CD4-positive, alpha-beta T cell treated with Interleukin-15 for 4 hours (primary cell): ENCODE measurements at regions not wholly inside any gene's neighbourhood (a gene's known extent, or its start where the extent isn't known, plus 50 kb on each side); places are given as distances from the start of the nearest gene placed in this dataset.

Experiments
- DNase-seq: peaks from one replicate; pipeline ENCODE4 v3.0.0-alpha.2; 2020; ENCODE audit warnings: low spot score

- DNase-seq, result no peak
Observed at GRCh38 chr1:221810406-221810805, 68.5 kb upstream of the DUSP10 start.

GRCh38 chr1:221809091-221810029, 67.5 kb upstream of the DUSP10 start:
- DNase-seq, result no peak

GRCh38 chr1:221806984-221807383, 65.1 kb upstream of the DUSP10 start:
- no peak for DNase-seq

- no peak for DNase-seq
Observed at GRCh38 chr1:221806236-221806635, 64.3 kb upstream of the DUSP10 start.

- no peak for DNase-seq
Observed at GRCh38 chr1:221805121-221805520, 63.2 kb upstream of the DUSP10 start.

- no peak for DNase-seq
Observed at GRCh38 chr1:221804303-221804702, 62.4 kb upstream of the DUSP10 start.

GRCh38 chr1:221801773-221802516, 60.1 kb upstream of the DUSP10 start:
- no peak for DNase-seq

GRCh38 chr1:221801251-221801661, 59.4 kb upstream of the DUSP10 start:
- no peak for DNase-seq

GRCh38 chr1:221800831-221801230, 58.9 kb upstream of the DUSP10 start:
- DNase-seq, result no peak

- DNase-seq, result no peak
Observed at GRCh38 chr1:221797506-221797905, 55.6 kb upstream of the DUSP10 start.

- DNase-seq, result no peak
Observed at GRCh38 chr1:221796700-221797099, 54.8 kb upstream of the DUSP10 start.

GRCh38 chr1:221795380-221795779, 53.5 kb upstream of the DUSP10 start:
- no peak for DNase-seq

- DNase-seq, result no peak
Observed at GRCh38 chr1:221794935-221795334, 53.0 kb upstream of the DUSP10 start.

GRCh38 chr1:221794079-221794670, 52.3 kb upstream of the DUSP10 start:
- DNase-seq, result peak; percentile 45

GRCh38 chr1:221793439-221794078, 51.7 kb upstream of the DUSP10 start:
- peak; percentile 32 for DNase-seq

GRCh38 chr1:221791846-221792245, 50.0 kb upstream of the DUSP10 start:
- no peak for DNase-seq
